Ishikawa (cell line): ENCODE measurements at regions not wholly inside any gene's neighbourhood (a gene's known extent, or its start where the extent isn't known, plus 50 kb on each side); places are given as distances from the start of the nearest gene placed in this dataset.

Source experiments
- CEBPB ChIP-seq: IDR thresholded peaks from 2 replicates; pipeline ENCODE4 v1.6.1; 2012
- CREB1 ChIP-seq: IDR thresholded peaks from 2 replicates; pipeline ENCODE4 v1.6.1; 2012; ENCODE audit warnings: low read depth
- EGR1 ChIP-seq: IDR thresholded peaks from 2 replicates; pipeline ENCODE4 v1.6.1; 2012
- EP300 ChIP-seq: IDR thresholded peaks from 2 replicates; pipeline ENCODE4 v1.6.1; 2012; ENCODE audit warnings: borderline replicate concordance
- FOXM1 ChIP-seq: IDR thresholded peaks from 2 replicates; pipeline ENCODE4 v1.6.1; 2012; ENCODE audit warnings: low read depth, borderline replicate concordance
- MAX ChIP-seq: IDR thresholded peaks from 2 replicates; pipeline ENCODE4 v1.6.1; 2012
- NFIC ChIP-seq: IDR thresholded peaks from 2 replicates; pipeline ENCODE4 v1.6.1; 2012
- RAD21 ChIP-seq: IDR thresholded peaks from 2 replicates; pipeline ENCODE4 v1.6.1; 2012; ENCODE audit warnings: low read depth
- REST ChIP-seq: IDR thresholded peaks from 2 replicates; pipeline ENCODE4 v1.6.1; 2012; ENCODE audit warnings: low read depth, mild to moderate bottlenecking
- TAF1 ChIP-seq: IDR thresholded peaks from 2 replicates; pipeline ENCODE4 v1.6.1; 2012; ENCODE audit warnings: low read depth, mild to moderate bottlenecking
- TCF12 ChIP-seq: IDR thresholded peaks from 2 replicates; pipeline ENCODE4 v1.6.1; 2012; ENCODE audit warnings: low read depth
- TEAD4 ChIP-seq: IDR thresholded peaks from 2 replicates; pipeline ENCODE4 v1.6.1; 2012
- YY1 ChIP-seq: IDR thresholded peaks from 2 replicates; pipeline ENCODE4 v1.6.1; 2012; ENCODE audit warnings: low read depth
- ZBTB7A ChIP-seq: IDR thresholded peaks from 2 replicates; pipeline ENCODE4 v1.6.1; 2012; ENCODE audit warnings: low read depth
- TF ChIP-seq, protein P1 (sequence below): IDR thresholded peaks from 2 replicates; pipeline ENCODE4 v1.6.1; 2012

GRCh38 chr3:13713396-13713795 is 164.5 kb downstream of the FBLN2 start:
- no peak for TF ChIP-seq NFIC
- TF ChIP-seq FOXM1: no peak
- TF ChIP-seq CREB1: no peak
- TF ChIP-seq, protein P1, sequence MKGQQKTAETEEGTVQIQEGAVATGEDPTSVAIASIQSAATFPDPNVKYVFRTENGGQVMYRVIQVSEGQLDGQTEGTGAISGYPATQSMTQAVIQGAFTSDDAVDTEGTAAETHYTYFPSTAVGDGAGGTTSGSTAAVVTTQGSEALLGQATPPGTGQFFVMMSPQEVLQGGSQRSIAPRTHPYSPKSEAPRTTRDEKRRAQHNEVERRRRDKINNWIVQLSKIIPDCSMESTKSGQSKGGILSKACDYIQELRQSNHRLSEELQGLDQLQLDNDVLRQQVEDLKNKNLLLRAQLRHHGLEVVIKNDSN: no peak
- TF ChIP-seq EGR1: no peak
- no peak for TF ChIP-seq EP300
- no peak for TF ChIP-seq CEBPB
- no peak for TF ChIP-seq TEAD4
- TF ChIP-seq MAX: no peak
- no peak for TF ChIP-seq ZBTB7A
- no peak for TF ChIP-seq TAF1
- TF ChIP-seq YY1: no peak
- no peak for TF ChIP-seq REST
- TF ChIP-seq RAD21: no peak
- no peak for TF ChIP-seq TCF12

DNA sequence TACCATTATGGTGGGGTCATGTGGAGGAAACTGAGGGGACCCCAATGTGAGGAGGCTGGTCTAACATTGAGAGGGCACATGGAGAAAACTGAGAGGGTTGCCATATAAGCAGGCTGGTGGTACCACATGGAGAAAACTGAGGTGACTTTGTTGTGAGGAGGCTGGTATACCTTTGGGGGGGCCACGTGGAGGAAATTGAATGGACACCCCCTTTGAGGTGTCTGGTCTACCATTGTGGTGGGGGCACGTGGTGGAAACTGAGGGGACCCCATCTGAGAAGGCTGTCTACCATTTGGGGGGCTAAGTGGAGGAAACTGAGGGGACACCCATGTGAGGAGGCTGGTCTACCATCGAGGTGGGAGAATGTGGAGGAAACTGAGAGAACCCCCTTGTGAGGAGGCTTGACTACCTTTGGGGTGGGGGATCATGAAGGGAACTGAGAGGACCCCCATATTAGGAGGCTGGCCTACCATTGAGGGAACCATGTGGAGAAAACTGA is 163.8 kb downstream of the FBLN2 start:
- TF ChIP-seq EP300: no peak
- TF ChIP-seq FOXM1: no peak
- TF ChIP-seq TAF1: no peak
- TF ChIP-seq, protein P1: no peak
- no peak for TF ChIP-seq TCF12
- TF ChIP-seq ZBTB7A: no peak
- TF ChIP-seq YY1: no peak
- TF ChIP-seq CEBPB: no peak
- no peak for TF ChIP-seq CREB1
- no peak for TF ChIP-seq NFIC
- no peak for TF ChIP-seq RAD21

DNA sequence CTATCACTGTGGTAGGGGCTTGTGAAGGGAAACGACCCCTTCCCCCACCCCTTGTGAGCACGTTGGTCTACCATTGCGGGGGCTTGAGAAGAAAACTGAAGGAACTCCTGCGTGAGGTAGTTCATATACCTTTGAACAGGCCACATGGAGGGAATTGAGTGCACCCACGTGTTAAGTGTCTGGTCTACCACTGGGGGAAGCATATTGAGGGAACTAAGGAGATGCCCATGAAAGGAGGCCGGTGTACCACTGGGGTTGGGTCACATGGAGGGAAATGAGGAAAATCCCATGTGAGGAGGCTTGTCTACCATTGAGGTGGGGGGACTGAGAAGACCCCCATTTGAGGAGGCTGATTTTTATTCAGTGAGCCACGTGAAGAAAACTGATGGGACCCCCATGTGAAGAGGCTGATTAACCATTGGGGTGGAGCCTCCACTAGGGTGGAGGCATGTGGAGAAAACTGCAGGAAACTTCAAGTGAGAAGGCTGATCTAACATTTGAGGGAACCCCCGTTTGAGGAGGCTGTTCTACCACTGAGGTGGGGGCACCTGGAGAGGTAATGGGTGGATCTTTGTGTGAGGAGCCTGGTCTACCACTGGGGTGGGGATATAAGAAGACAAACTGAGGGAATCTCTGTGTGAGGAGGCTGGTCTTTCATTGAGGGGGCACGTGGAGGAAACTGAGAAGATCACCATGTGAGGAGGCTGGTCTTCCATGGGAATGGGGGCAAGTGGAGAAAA is 163.2 kb downstream of the FBLN2 start:
- TF ChIP-seq ZBTB7A (no peak), TEAD4 (no peak), MAX (no peak), TCF12 (no peak), EGR1 (no peak), FOXM1 (no peak), RAD21 (no peak), REST (no peak), TAF1 (no peak), CEBPB (no peak), CREB1 (no peak), NFIC (no peak), YY1 (no peak), EP300 (no peak)
- TF ChIP-seq, protein P1: no peak

DNA sequence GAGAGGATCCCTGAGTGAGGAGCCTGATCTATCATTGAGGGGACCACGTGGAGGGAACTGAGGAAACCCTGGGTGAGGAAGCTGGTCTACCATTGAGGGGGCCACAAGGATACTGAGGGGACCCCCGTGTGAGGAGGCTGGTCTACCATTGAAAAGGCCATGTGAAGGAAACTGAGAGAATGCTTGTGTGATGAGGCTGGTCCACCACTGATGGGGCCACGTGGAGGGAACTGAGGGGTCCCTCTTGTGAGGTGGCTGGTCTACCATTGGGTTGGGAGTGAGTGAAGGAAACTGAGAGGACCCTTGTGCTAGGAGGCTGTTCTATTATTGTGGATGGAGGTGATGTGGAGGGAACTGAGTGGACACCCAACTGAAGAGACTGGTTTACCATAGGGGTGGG is 161.3 kb downstream of the FBLN2 start:
- TF ChIP-seq TCF12: no peak
- no peak for TF ChIP-seq MAX
- TF ChIP-seq CREB1: no peak
- TF ChIP-seq TEAD4: no peak
- TF ChIP-seq CEBPB: no peak
- no peak for TF ChIP-seq FOXM1

GRCh38 chr3:13709706-13710105 is 160.8 kb downstream of the FBLN2 start:
- TF ChIP-seq YY1 (no peak), NFIC (no peak), CREB1 (no peak), TEAD4 (no peak), EP300 (no peak), CEBPB (no peak), MAX (no peak), ZBTB7A (no peak), EGR1 (no peak), RAD21 (no peak), FOXM1 (no peak), TCF12 (no peak), TAF1 (no peak), REST (no peak)
- TF ChIP-seq, protein P1: no peak
